GM18507 (cell line): ENCODE measurements at regions not wholly inside any gene's neighbourhood (a gene's known extent, or its start where the extent isn't known, plus 50 kb on each side); places are given as distances from the start of the nearest gene placed in this dataset.
A peak's percentile ranks its signal among the peaks of the same experiment; 100 is the strongest.

ENCODE experiments used
- DNase-seq: peaks from one replicate; pipeline ENCODE4 v3.0.0; 2011; ENCODE audit warnings: low read depth; ENCODE audit not compliant: insufficient read length; ENCODE audit errors: extremely low spot score
- FAIRE-seq: peaks from 2 replicates; lab custom pipeline; 2011; peaks lifted over from hg19 to GRCh38; lab: Jason Lieb, UNC

- DNase-seq: no peak
- no peak for FAIRE-seq
These were observed 98.0 kb downstream of the IRF2BPL start for GRCh38 chr14:76930549-76930948.

GRCh38 chr14:76929927-76930326, 98.6 kb downstream of the IRF2BPL start:
- FAIRE-seq: peak; percentile 12
- no peak for DNase-seq

- FAIRE-seq: peak; percentile 35
These were observed 100.4 kb downstream of the IRF2BPL start for GRCh38 chr14:76927971-76928700.

GRCh38 chr14:76926521-76927251, 100.5 kb downstream of the LRRC74A start:
- FAIRE-seq (peak; percentile 77), DNase-seq (no peak)

More at GRCh38 chr14:76927971-76928700, 100.4 kb downstream of the IRF2BPL start:
- DNase-seq: no peak

GRCh38 chr14:76925097-76925441, 98.9 kb downstream of the LRRC74A start:
- FAIRE-seq: no peak
- no peak for DNase-seq

GRCh38 chr14:76924371-76925096, 98.3 kb downstream of the LRRC74A start:
- FAIRE-seq: no peak
- DNase-seq: no peak

GRCh38 chr14:76923431-76924370, 97.5 kb downstream of the LRRC74A start:
- FAIRE-seq (no peak), DNase-seq (no peak)

GRCh38 chr14:76922584-76922983, 96.4 kb downstream of the LRRC74A start:
- FAIRE-seq (no peak), DNase-seq (no peak)

- DNase-seq (no peak), FAIRE-seq (no peak)
These were observed 95.9 kb downstream of the LRRC74A start for GRCh38 chr14:76922092-76922491.

- FAIRE-seq: no peak
- no peak for DNase-seq
These were observed 94.8 kb downstream of the LRRC74A start for GRCh38 chr14:76921088-76921399.

GRCh38 chr14:76920331-76921087, 94.3 kb downstream of the LRRC74A start:
- FAIRE-seq: no peak
- no peak for DNase-seq

- FAIRE-seq: no peak
These were observed 93.5 kb downstream of the LRRC74A start for GRCh38 chr14:76919431-76920330.

More at GRCh38 chr14:76919431-76920330, 93.5 kb downstream of the LRRC74A start:
- no peak for DNase-seq
